ENCODE measurements at regions not wholly inside any gene's neighbourhood (a gene's known extent, or its start where the extent isn't known, plus 50 kb on each side); places are given as distances from the start of the nearest gene placed in this dataset.

- TF ChIP-seq EZH2phosphoT487 (IDR thresholded peaks at IDR 0.05; ENCODE audit: insufficient read depth, low read depth) (no peak), EZH2 (IDR thresholded peaks at IDR 0.05; ENCODE audit: insufficient read depth, poor library complexity, severe bottlenecking) (no peak)
- H3K79me2 ChIP-seq (ENCODE audit: insufficient read depth) = no peaks in the 10 kb centered on the region
- H3K36me3 ChIP-seq (ENCODE audit: low read depth) = no peaks in the 10 kb centered on the region
- no peak overlapping the region for H3K4me3 ChIP-seq
- H3K9me3 ChIP-seq (ENCODE audit: low read depth) = no peaks in the 10 kb centered on the region
- no peaks in the 10 kb centered on the region for H3K4me1 ChIP-seq (ENCODE audit: insufficient read depth)
- no peaks in the 10 kb centered on the region for H3F3A ChIP-seq (ENCODE audit: insufficient read depth)
- H4K20me1 ChIP-seq (ENCODE audit: insufficient read depth) = no peaks in the 10 kb centered on the region
- H3K9me2 ChIP-seq (ENCODE audit: insufficient read depth) = no peaks in the 10 kb centered on the region
- H3K27ac ChIP-seq = no peak overlapping the region
- no peak overlapping the region for H3K4me2 ChIP-seq (ENCODE audit: unreplicated experiment)
- in situ Hi-C loops (cut with MboI) = no loop called here
- no peak overlapping the region for H3K9ac ChIP-seq
- 87 to 94% methylated on average over 5 of the region's 5 CpGs for WGBS, 2 experiments (ENCODE audit: low coverage in 1 of 2, low lambda C conversion rate in 2 of 2, missing lambda C conversion rate in 2 of 2)
- H2AFZ ChIP-seq = no peak overlapping the region
- H3K27me3 ChIP-seq (replicated peaks; ENCODE audit: insufficient read depth) = no peaks in the 10 kb centered on the region
- no peak for DNase-seq
Measured at GRCh38 chr12:18907127-18907526, 169.2 kb downstream of the CAPZA3 start.

- 83 to 85% methylated on average over 7 of the region's 7 CpGs for WGBS, 2 experiments (ENCODE audit: low coverage in 1 of 2, low lambda C conversion rate in 2 of 2, missing lambda C conversion rate in 2 of 2)
- in situ Hi-C loops (cut with MboI) = no loop called here
- H3K9me2 ChIP-seq (ENCODE audit: insufficient read depth) = no peaks in the 10 kb centered on the region
- H2AFZ ChIP-seq = no peak overlapping the region
- no peaks in the 10 kb centered on the region for H3K36me3 ChIP-seq (ENCODE audit: low read depth)
- H3K9me3 ChIP-seq (ENCODE audit: low read depth) = no peaks in the 10 kb centered on the region
- H3K27me3 ChIP-seq (replicated peaks; ENCODE audit: insufficient read depth) = no peaks in the 10 kb centered on the region
- no peaks in the 10 kb centered on the region for H3K4me1 ChIP-seq (ENCODE audit: insufficient read depth)
- no peaks in the 10 kb centered on the region for H3K79me2 ChIP-seq (ENCODE audit: insufficient read depth)
- H3K4me2 ChIP-seq (ENCODE audit: unreplicated experiment) = no peak overlapping the region
- H3F3A ChIP-seq (ENCODE audit: insufficient read depth) = no peaks in the 10 kb centered on the region
- no peak for DNase-seq
- H3K9ac ChIP-seq = no peak overlapping the region
- no peak overlapping the region for H3K27ac ChIP-seq
- H3K4me3 ChIP-seq = no peak overlapping the region
- no peaks in the 10 kb centered on the region for H4K20me1 ChIP-seq (ENCODE audit: insufficient read depth)
- TF ChIP-seq EZH2 (IDR thresholded peaks at IDR 0.05; ENCODE audit: insufficient read depth, poor library complexity, severe bottlenecking) (no peak), EZH2phosphoT487 (IDR thresholded peaks at IDR 0.05; ENCODE audit: insufficient read depth, low read depth) (no peak)
Measured at GRCh38 chr12:18907728-18908127, 169.8 kb downstream of the CAPZA3 start.

- TF ChIP-seq EZH2phosphoT487 (IDR thresholded peaks at IDR 0.05; ENCODE audit: insufficient read depth, low read depth) (no peak), EZH2 (IDR thresholded peaks at IDR 0.05; ENCODE audit: insufficient read depth, poor library complexity, severe bottlenecking) (no peak)
- Histone ChIP-seq H3K79me2 (ENCODE audit: insufficient read depth) (no peaks in the 10 kb centered on the region), H3K4me2 (ENCODE audit: unreplicated experiment) (no peak overlapping the region), H4K20me1 (ENCODE audit: insufficient read depth) (no peaks in the 10 kb centered on the region), H3K9me2 (ENCODE audit: insufficient read depth) (no peaks in the 10 kb centered on the region), H3K4me3 (no peak overlapping the region), H2AFZ (no peak overlapping the region), H3K9ac (no peak overlapping the region), H3K36me3 (ENCODE audit: low read depth) (no peaks in the 10 kb centered on the region), H3K27ac (no peak overlapping the region), H3K9me3 (ENCODE audit: low read depth) (no peaks in the 10 kb centered on the region), H3K27me3 (replicated peaks; ENCODE audit: insufficient read depth) (no peaks in the 10 kb centered on the region), H3K4me1 (ENCODE audit: insufficient read depth) (no peaks in the 10 kb centered on the region), H3F3A (ENCODE audit: insufficient read depth) (no peaks in the 10 kb centered on the region)
- 57 to 59% methylated on average over 4 of the region's 4 CpGs for WGBS, 2 experiments (ENCODE audit: low coverage in 1 of 2, low lambda C conversion rate in 2 of 2, missing lambda C conversion rate in 2 of 2)
- no peak for DNase-seq
- in situ Hi-C loops (cut with MboI) = no loop called here
Measured at GRCh38 chr12:18908191-18908590, 170.3 kb downstream of the CAPZA3 start.

GRCh38 chr12:18919871-18920511 is 182.1 kb downstream of the CAPZA3 start:
- Histone ChIP-seq H3K36me3 (ENCODE audit: low read depth) (no peaks in the 10 kb centered on the region), H3F3A (ENCODE audit: insufficient read depth) (no peaks in the 10 kb centered on the region), H3K4me3 (no peak overlapping the region), H3K9me3 (ENCODE audit: low read depth) (peaks cover 3% of the 10 kb centered on the region), H3K27ac (no peak overlapping the region), H3K4me2 (ENCODE audit: unreplicated experiment) (no peak overlapping the region), H3K4me1 (ENCODE audit: insufficient read depth) (no peaks in the 10 kb centered on the region), H3K9ac (no peak overlapping the region), H2AFZ (no peak overlapping the region), H3K79me2 (ENCODE audit: insufficient read depth) (no peaks in the 10 kb centered on the region), H3K9me2 (ENCODE audit: insufficient read depth) (no peaks in the 10 kb centered on the region), H3K27me3 (replicated peaks; ENCODE audit: insufficient read depth) (no peaks in the 10 kb centered on the region), H4K20me1 (ENCODE audit: insufficient read depth) (no peaks in the 10 kb centered on the region)
- no peak for DNase-seq
- in situ Hi-C loops (cut with MboI) = no loop called here
- 79 to 81% methylated on average over 1 of the region's 1 CpG for WGBS, 2 experiments (ENCODE audit: low coverage in 1 of 2, low lambda C conversion rate in 2 of 2, missing lambda C conversion rate in 2 of 2)
- TF ChIP-seq EZH2phosphoT487 (IDR thresholded peaks at IDR 0.05; ENCODE audit: insufficient read depth, low read depth) (no peak), EZH2 (IDR thresholded peaks at IDR 0.05; ENCODE audit: insufficient read depth, poor library complexity, severe bottlenecking) (no peak)

GRCh38 chr12:18922851-18923250 is 184.9 kb downstream of the CAPZA3 start:
- no peaks in the 10 kb centered on the region for H3F3A ChIP-seq (ENCODE audit: insufficient read depth)
- in situ Hi-C loops (cut with MboI) = no loop called here
- no peaks in the 10 kb centered on the region for H3K4me1 ChIP-seq (ENCODE audit: insufficient read depth)
- no peak for DNase-seq
- H3K27ac ChIP-seq = no peak overlapping the region
- H3K9me3 ChIP-seq (ENCODE audit: low read depth) = peaks cover 3% of the 10 kb centered on the region
- H3K4me2 ChIP-seq (ENCODE audit: unreplicated experiment) = no peak overlapping the region
- H4K20me1 ChIP-seq (ENCODE audit: insufficient read depth) = no peaks in the 10 kb centered on the region
- WGBS, 2 experiments (ENCODE audit: low coverage in 1 of 2, low lambda C conversion rate in 2 of 2, missing lambda C conversion rate in 2 of 2) = 88 to 96% methylated on average over 4 of the region's 4 CpGs
- no peaks in the 10 kb centered on the region for H3K9me2 ChIP-seq (ENCODE audit: insufficient read depth)
- no peaks in the 10 kb centered on the region for H3K36me3 ChIP-seq (ENCODE audit: low read depth)
- no peak overlapping the region for H2AFZ ChIP-seq
- TF ChIP-seq EZH2phosphoT487 (IDR thresholded peaks at IDR 0.05; ENCODE audit: insufficient read depth, low read depth) (no peak), EZH2 (IDR thresholded peaks at IDR 0.05; ENCODE audit: insufficient read depth, poor library complexity, severe bottlenecking) (no peak)
- no peaks in the 10 kb centered on the region for H3K27me3 ChIP-seq (replicated peaks; ENCODE audit: insufficient read depth)
- H3K4me3 ChIP-seq = no peak overlapping the region
- H3K9ac ChIP-seq = no peak overlapping the region
- H3K79me2 ChIP-seq (ENCODE audit: insufficient read depth) = no peaks in the 10 kb centered on the region
